ENCODE measurements at regions not wholly inside any gene's neighbourhood (a gene's known extent, or its start where the extent isn't known, plus 50 kb on each side); places are given as distances from the start of the nearest gene placed in this dataset.

DNA sequence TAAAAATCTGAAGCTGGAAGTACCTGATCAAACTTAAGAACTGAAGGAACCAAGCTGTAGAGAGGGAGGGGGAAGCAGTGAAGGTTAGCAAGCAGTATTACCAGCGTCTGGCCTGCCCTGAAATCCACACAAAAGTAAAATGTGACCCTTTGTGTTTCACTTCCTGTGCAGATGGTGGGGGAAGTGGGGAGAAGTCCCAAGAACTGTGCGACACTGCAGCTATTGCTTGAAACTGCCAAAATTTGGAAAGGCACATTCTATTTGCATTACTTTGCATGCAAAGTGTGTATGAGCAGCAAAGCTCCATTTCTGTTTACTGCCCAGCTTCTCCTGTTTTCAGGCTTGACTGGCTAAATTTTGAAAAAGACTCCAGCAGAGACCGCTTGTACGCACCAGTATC, 72.1 kb upstream of the BMAL1 start:
- Histone ChIP-seq H3K27ac (ENCODE audit: low read depth, low read length, poor library complexity, severe bottlenecking) (no peak overlapping the region), H3K36me3 (ENCODE audit: insufficient read depth, low read length) (no peaks in the 10 kb centered on the region), H3K4me2 (ENCODE audit: low read length) (no peak overlapping the region), H4K20me1 (ENCODE audit: insufficient read depth, low read length) (no peaks in the 10 kb centered on the region), H3K4me3 (ENCODE audit: low read depth, low read length, poor library complexity, severe bottlenecking) (no peak overlapping the region), H3K79me2 (ENCODE audit: insufficient read depth, low read length) (no peaks in the 10 kb centered on the region), H3K9ac (ENCODE audit: low read length) (no peak overlapping the region), H3K9me3 (ENCODE audit: low read length) (no peaks in the 10 kb centered on the region), H3K4me1 (ENCODE audit: insufficient read depth, low read length, severe bottlenecking) (no peaks in the 10 kb centered on the region), H3K27me3 (ENCODE audit: insufficient read depth, low read length) (no peaks in the 10 kb centered on the region), H2AFZ (ENCODE audit: low read length) (no peak overlapping the region), H3F3A (ENCODE audit: insufficient read depth, low read length) (no peaks in the 10 kb centered on the region), H3K9me2 (ENCODE audit: low read depth, low read length) (no peaks in the 10 kb centered on the region)
- TF ChIP-seq CTCF (IDR thresholded peaks at IDR 0.05; ENCODE audit: low read length) = no peak
- TF ChIP-seq EZH2 (IDR thresholded peaks at IDR 0.05; ENCODE audit: borderline replicate concordance, low read length) = no peak

DNA sequence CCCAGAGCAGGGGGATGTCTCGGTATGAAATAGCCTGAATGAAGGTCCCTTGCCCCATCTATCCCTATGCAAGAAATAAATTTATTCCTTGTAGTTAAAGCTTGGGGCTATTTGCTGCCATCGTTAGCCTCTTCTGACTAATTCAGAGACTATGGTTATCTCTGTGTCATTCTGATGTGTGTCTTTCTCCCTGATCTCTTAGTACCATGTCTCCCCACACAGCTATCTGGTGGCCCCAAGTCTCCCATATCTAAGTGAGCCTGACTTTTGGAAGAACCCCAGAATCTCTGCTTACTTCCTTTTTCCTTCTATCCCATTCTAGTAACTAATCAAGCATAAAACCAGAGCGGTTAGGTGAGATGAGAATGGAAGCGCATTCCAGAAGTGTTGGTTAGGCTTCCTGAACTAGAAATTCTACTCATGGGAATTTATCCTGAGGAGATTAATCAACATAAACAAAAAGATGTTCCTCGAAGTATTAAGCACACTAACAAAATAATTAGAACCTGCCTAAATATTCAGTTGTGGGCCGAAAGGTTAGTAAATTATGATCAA, 71.4 kb upstream of the BMAL1 start:
- Histone ChIP-seq H3K27me3 (ENCODE audit: insufficient read depth, low read length) (no peaks in the 10 kb centered on the region), H3F3A (ENCODE audit: insufficient read depth, low read length) (no peaks in the 10 kb centered on the region), H3K27ac (ENCODE audit: low read depth, low read length, poor library complexity, severe bottlenecking) (no peak overlapping the region), H3K36me3 (ENCODE audit: insufficient read depth, low read length) (no peaks in the 10 kb centered on the region), H3K4me1 (ENCODE audit: insufficient read depth, low read length, severe bottlenecking) (no peaks in the 10 kb centered on the region), H3K9me2 (ENCODE audit: low read depth, low read length) (no peaks in the 10 kb centered on the region), H3K9ac (ENCODE audit: low read length) (no peak overlapping the region), H4K20me1 (ENCODE audit: insufficient read depth, low read length) (no peaks in the 10 kb centered on the region), H3K4me3 (ENCODE audit: low read depth, low read length, poor library complexity, severe bottlenecking) (no peak overlapping the region), H3K79me2 (ENCODE audit: insufficient read depth, low read length) (no peaks in the 10 kb centered on the region), H3K9me3 (ENCODE audit: low read length) (no peaks in the 10 kb centered on the region), H3K4me2 (ENCODE audit: low read length) (no peak overlapping the region), H2AFZ (ENCODE audit: low read length) (no peak overlapping the region)
- no peak for TF ChIP-seq CTCF (IDR thresholded peaks at IDR 0.05; ENCODE audit: low read length)
- no peak for TF ChIP-seq EZH2 (IDR thresholded peaks at IDR 0.05; ENCODE audit: borderline replicate concordance, low read length)

- Histone ChIP-seq H3K9ac (ENCODE audit: low read length) (no peak overlapping the region), H3K4me2 (ENCODE audit: low read length) (no peak overlapping the region), H3K36me3 (ENCODE audit: insufficient read depth, low read length) (no peaks in the 10 kb centered on the region), H2AFZ (ENCODE audit: low read length) (no peak overlapping the region), H3K79me2 (ENCODE audit: insufficient read depth, low read length) (no peaks in the 10 kb centered on the region), H4K20me1 (ENCODE audit: insufficient read depth, low read length) (no peaks in the 10 kb centered on the region), H3K9me2 (ENCODE audit: low read depth, low read length) (no peaks in the 10 kb centered on the region), H3F3A (ENCODE audit: insufficient read depth, low read length) (no peaks in the 10 kb centered on the region), H3K27me3 (ENCODE audit: insufficient read depth, low read length) (no peaks in the 10 kb centered on the region), H3K4me3 (ENCODE audit: low read depth, low read length, poor library complexity, severe bottlenecking) (no peak overlapping the region), H3K4me1 (ENCODE audit: insufficient read depth, low read length, severe bottlenecking) (no peaks in the 10 kb centered on the region), H3K27ac (ENCODE audit: low read depth, low read length, poor library complexity, severe bottlenecking) (no peak overlapping the region), H3K9me3 (ENCODE audit: low read length) (no peaks in the 10 kb centered on the region)
- TF ChIP-seq EZH2 (IDR thresholded peaks at IDR 0.05; ENCODE audit: borderline replicate concordance, low read length) = no peak
- TF ChIP-seq CTCF (IDR thresholded peaks at IDR 0.05; ENCODE audit: low read length) = no peak
These were observed 70.3 kb upstream of the BMAL1 start for GRCh38 chr11:13207270-13207664.

Measured in OCI-LY1 (cell line).